OCI-LY1 (cell line): ENCODE measurements at regions not wholly inside any gene's neighbourhood (a gene's known extent, or its start where the extent isn't known, plus 50 kb on each side); places are given as distances from the start of the nearest gene placed in this dataset.

Source experiments
- H2AFZ ChIP-seq: fragments of 200-600 bp; sonication (generic), shearing (Covaris generic); 2 replicates; pipeline ENCODE4 v1.6.0; 2014; ENCODE audit warnings: antibody characterized with exemption, mild to moderate bottlenecking, low read length
- H3F3A ChIP-seq: fragments of 200-600 bp; sonication (generic), shearing (Covaris generic); 2 replicates; pipeline ENCODE4 v1.6.0; 2014; ENCODE audit warnings: mild to moderate bottlenecking, antibody characterized with exemption, low read length, moderate library complexity; ENCODE audit not compliant: insufficient read depth
- H3K27ac ChIP-seq: fragments of 200-600 bp; sonication (generic); 2 replicates; pipeline ENCODE4 v1.5.1; 2014; ENCODE audit warnings: low read length, mixed run types, mild to moderate bottlenecking, low read depth; ENCODE audit not compliant: poor library complexity, severe bottlenecking
- H3K27me3 ChIP-seq: fragments of 200-600 bp; sonication (generic); 2 replicates; pipeline ENCODE4 v1.6.0; 2014; ENCODE audit warnings: antibody characterized with exemption, mild to moderate bottlenecking, low read length, moderate library complexity; ENCODE audit not compliant: insufficient read depth
- H3K36me3 ChIP-seq: fragments of 200-600 bp; sonication (generic); 2 replicates; pipeline ENCODE4 v1.6.1; 2014; ENCODE audit warnings: mild to moderate bottlenecking, antibody characterized with exemption, low read length, moderate library complexity, mixed read lengths; ENCODE audit not compliant: insufficient read depth
- H3K4me1 ChIP-seq: fragments of 200-600 bp; sonication (generic); 2 replicates; pipeline ENCODE4 v1.5.1; 2014; ENCODE audit warnings: mild to moderate bottlenecking, low read length, moderate library complexity; ENCODE audit not compliant: insufficient read depth, severe bottlenecking
- H3K4me2 ChIP-seq: fragments of 200-600 bp; sonication (generic), shearing (Covaris generic); 2 replicates; pipeline ENCODE4 v1.6.1; 2014; ENCODE audit warnings: low read length
- H3K4me3 ChIP-seq: fragments of 200-600 bp; sonication (generic); 2 replicates; pipeline ENCODE4 v1.5.1; 2014; ENCODE audit warnings: low read length, low read depth, mild to moderate bottlenecking, mixed read lengths; ENCODE audit not compliant: poor library complexity, severe bottlenecking
- H3K79me2 ChIP-seq: fragments of 200-600 bp; shearing (Covaris generic); 2 replicates; pipeline ENCODE4 v1.6.1; 2016; ENCODE audit warnings: mixed run types, low read length, mixed read lengths; ENCODE audit not compliant: insufficient read depth
- H3K9ac ChIP-seq: fragments of 200-600 bp; sonication (generic), shearing (Covaris generic); 2 replicates; pipeline ENCODE4 v1.6.1; 2014; ENCODE audit warnings: mild to moderate bottlenecking, low read length, mixed read lengths
- H3K9me2 ChIP-seq: fragments of 200-600 bp; sonication (generic), shearing (Covaris generic); 2 replicates; pipeline ENCODE4 v1.6.1; 2014; ENCODE audit warnings: low read depth, mild to moderate bottlenecking, low read length, mixed read lengths
- H3K9me3 ChIP-seq: fragments of 200-600 bp; shearing (Covaris generic); 2 replicates; pipeline ENCODE4 v1.6.1; 2014; ENCODE audit warnings: low read length, mixed read lengths
- H4K20me1 ChIP-seq: fragments of 200-600 bp; sonication (generic), shearing (Covaris generic); 2 replicates; pipeline ENCODE4 v1.6.0; 2016; ENCODE audit warnings: mild to moderate bottlenecking, low read length; ENCODE audit not compliant: insufficient read depth
- EZH2 ChIP-seq: fragments of 200-600 bp; sonication (generic), shearing (Covaris generic); IDR thresholded peaks from 2 replicates; pipeline ENCODE4 v1.8.0; 2017; ENCODE audit warnings: borderline replicate concordance, mixed run types, mild to moderate bottlenecking, antibody characterized with exemption, low read length, moderate library complexity, mixed read lengths
- TF ChIP-seq, protein P1 (sequence below): fragments of 200-600 bp; sonication (generic), shearing (Covaris generic); IDR thresholded peaks from 2 replicates; pipeline ENCODE4 v1.5.1; 2017; ENCODE audit warnings: mild to moderate bottlenecking, antibody characterized with exemption, low read length, moderate library complexity, mixed read lengths

DNA sequence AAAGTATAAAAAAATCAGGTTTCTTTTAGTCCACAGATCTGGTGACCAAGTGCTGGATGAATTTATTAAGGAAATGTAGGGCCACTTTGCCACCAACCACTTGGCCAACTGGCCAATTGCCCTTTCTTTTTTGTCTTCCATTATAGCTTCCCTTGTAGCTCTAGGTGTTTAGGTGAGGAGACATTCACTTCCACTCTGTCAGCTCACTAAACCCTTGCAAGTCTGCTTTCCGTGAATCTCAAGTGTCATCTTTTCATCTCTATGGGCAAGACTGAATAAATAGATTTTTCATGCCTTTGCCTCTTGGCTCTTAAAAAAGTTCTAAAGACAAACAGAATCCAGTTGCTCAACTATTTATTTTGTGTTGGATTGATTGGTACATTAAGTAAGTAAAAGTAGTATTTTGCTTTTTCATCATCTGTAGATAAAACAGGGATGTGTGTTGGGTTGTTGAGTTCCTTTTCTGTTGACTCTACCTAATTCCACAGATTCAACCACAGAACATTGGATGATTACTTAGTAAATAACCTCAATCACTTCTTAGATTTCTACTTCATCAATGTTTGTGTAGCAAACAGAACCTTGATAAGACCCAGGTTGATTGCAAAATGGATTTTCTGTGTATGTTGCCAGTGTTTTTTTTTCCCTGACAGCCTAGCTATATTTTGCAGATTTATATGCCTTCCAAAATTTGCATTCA lies 68.1 kb upstream of the GRXCR1 start:
- Histone ChIP-seq H3K36me3 (no peaks in the 10 kb centered on the region), H3K4me3 (no peak overlapping the region), H4K20me1 (no peaks in the 10 kb centered on the region), H3K27me3 (no peaks in the 10 kb centered on the region), H3K27ac (no peak overlapping the region), H3K9ac (no peak overlapping the region), H2AFZ (no peak overlapping the region), H3K4me1 (no peaks in the 10 kb centered on the region), H3K9me3 (no peaks in the 10 kb centered on the region), H3K4me2 (no peak overlapping the region), H3K9me2 (no peaks in the 10 kb centered on the region), H3F3A (no peaks in the 10 kb centered on the region), H3K79me2 (no peaks in the 10 kb centered on the region)
- no peak for TF ChIP-seq EZH2

DNA sequence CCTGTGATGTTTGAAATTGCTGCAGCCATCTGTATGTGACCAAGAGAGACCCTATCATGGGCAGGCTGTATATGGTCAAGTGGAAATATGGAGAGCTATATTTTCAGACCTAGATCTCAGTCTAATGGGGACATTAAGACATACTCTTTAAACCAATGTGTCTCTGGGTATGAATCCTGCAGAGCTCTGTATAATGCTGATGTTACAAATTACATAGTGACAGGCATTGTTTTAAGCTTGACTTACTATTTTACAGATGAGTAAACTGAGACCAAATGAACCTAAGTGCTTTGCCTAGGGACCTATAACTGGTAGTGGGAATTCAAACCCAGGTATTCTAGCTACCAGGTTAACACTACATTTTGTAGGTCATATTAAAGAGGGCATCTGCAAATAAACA lies 71.3 kb upstream of the GRXCR1 start:
- H3K9me3 ChIP-seq: no peaks in the 10 kb centered on the region
- H3K4me2 ChIP-seq: no peak overlapping the region
- H3K27ac ChIP-seq: no peak overlapping the region
- no peak overlapping the region for H2AFZ ChIP-seq
- H3K79me2 ChIP-seq: no peaks in the 10 kb centered on the region
- no peaks in the 10 kb centered on the region for H4K20me1 ChIP-seq
- no peak for TF ChIP-seq EZH2
- TF ChIP-seq, protein P1, sequence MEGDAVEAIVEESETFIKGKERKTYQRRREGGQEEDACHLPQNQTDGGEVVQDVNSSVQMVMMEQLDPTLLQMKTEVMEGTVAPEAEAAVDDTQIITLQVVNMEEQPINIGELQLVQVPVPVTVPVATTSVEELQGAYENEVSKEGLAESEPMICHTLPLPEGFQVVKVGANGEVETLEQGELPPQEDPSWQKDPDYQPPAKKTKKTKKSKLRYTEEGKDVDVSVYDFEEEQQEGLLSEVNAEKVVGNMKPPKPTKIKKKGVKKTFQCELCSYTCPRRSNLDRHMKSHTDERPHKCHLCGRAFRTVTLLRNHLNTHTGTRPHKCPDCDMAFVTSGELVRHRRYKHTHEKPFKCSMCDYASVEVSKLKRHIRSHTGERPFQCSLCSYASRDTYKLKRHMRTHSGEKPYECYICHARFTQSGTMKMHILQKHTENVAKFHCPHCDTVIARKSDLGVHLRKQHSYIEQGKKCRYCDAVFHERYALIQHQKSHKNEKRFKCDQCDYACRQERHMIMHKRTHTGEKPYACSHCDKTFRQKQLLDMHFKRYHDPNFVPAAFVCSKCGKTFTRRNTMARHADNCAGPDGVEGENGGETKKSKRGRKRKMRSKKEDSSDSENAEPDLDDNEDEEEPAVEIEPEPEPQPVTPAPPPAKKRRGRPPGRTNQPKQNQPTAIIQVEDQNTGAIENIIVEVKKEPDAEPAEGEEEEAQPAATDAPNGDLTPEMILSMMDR: no peak
- no peak overlapping the region for H3K9ac ChIP-seq
- no peaks in the 10 kb centered on the region for H3K4me1 ChIP-seq
- no peaks in the 10 kb centered on the region for H3K9me2 ChIP-seq
- no peaks in the 10 kb centered on the region for H3K36me3 ChIP-seq
- H3K4me3 ChIP-seq: no peak overlapping the region
- H3K27me3 ChIP-seq: no peaks in the 10 kb centered on the region
- H3F3A ChIP-seq: no peaks in the 10 kb centered on the region

DNA sequence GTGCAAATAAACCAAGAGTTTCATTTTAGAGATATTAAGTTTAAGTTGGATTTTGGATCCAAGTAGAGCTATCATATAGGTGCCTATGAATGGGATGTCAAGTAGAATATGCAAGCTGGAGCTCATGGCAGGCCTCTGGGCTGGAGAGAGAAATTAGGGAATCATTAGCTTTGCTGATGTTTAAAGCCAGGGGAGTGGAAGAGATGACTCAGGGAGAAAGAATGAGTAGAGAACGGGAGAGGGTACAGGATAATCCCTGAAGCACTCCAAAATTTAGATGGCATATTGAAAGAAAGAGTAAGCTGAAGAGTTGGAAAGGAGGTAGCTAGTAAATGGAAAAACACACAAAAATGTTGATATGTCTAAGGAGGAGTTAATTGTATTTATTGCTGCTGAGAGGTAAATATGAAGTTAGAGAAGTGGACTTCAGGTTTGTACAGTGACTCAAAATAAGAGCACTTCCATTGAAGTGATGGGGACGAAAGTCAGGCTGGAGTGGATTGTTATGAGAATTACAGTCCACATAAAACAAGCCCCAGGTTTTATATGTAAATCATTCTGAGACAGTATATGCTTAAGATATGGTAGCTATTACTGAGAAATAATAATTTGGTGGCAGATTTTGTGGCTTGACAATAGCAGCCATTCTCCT lies 72.5 kb upstream of the GRXCR1 start:
- Histone ChIP-seq H3K9ac (no peak overlapping the region), H3K4me1 (no peaks in the 10 kb centered on the region), H3K79me2 (no peaks in the 10 kb centered on the region), H3K4me3 (no peak overlapping the region), H3K27ac (no peak overlapping the region), H4K20me1 (no peaks in the 10 kb centered on the region), H2AFZ (no peak overlapping the region), H3K27me3 (no peaks in the 10 kb centered on the region), H3K36me3 (no peaks in the 10 kb centered on the region), H3F3A (no peaks in the 10 kb centered on the region), H3K4me2 (no peak overlapping the region), H3K9me2 (no peaks in the 10 kb centered on the region), H3K9me3 (no peaks in the 10 kb centered on the region)
- no peak for TF ChIP-seq EZH2
- TF ChIP-seq, protein P1: no peak

DNA sequence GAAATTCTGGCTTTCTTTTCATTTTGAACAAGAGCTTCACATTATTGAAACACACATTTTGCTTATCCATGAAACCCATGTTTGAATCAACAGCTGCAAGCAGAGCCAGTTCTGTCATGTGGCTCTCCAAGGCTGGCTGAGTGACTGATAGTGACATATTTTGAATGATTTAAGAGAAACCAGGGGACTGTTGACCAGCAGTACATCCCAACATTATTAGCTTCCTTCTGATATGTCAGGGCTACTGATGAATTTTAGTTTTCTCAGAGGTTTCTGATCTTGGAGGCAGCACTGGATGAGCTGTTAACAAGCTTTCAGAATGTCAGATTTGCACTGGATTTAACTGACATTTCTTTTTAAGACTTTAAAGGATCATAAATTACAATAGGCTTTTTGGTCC lies 74.6 kb upstream of the GRXCR1 start:
- H3K27me3 ChIP-seq: no peaks in the 10 kb centered on the region
- no peaks in the 10 kb centered on the region for H3K79me2 ChIP-seq
- no peak overlapping the region for H3K4me2 ChIP-seq
- no peak overlapping the region for H3K4me3 ChIP-seq
- H3F3A ChIP-seq: no peaks in the 10 kb centered on the region
- H2AFZ ChIP-seq: no peak overlapping the region
- H3K4me1 ChIP-seq: no peaks in the 10 kb centered on the region
- TF ChIP-seq, protein P1: no peak
- no peak for TF ChIP-seq EZH2
- H3K36me3 ChIP-seq: no peaks in the 10 kb centered on the region
- no peak overlapping the region for H3K9ac ChIP-seq
- no peaks in the 10 kb centered on the region for H3K9me3 ChIP-seq
- H4K20me1 ChIP-seq: no peaks in the 10 kb centered on the region
- no peaks in the 10 kb centered on the region for H3K9me2 ChIP-seq
- H3K27ac ChIP-seq: no peak overlapping the region
